HG02852 (cell line): ENCODE measurements at regions not wholly inside any gene's neighbourhood (a gene's known extent, or its start where the extent isn't known, plus 50 kb on each side); places are given as distances from the start of the nearest gene placed in this dataset.
"Not testable (repeated sequence)": the region's sequence is repeated elsewhere in the genome, so short reads cannot be mapped to it uniquely, and the experiment has no call there.

Experiments
- ATAC-seq: cut with Tn5 transposase; IDR thresholded peaks from one replicate; pipeline ENCODE4 v1.9.1; 2021; ENCODE audit warnings: mild to moderate bottlenecking, moderate library complexity; ENCODE audit not compliant: unreplicated experiment

DNA sequence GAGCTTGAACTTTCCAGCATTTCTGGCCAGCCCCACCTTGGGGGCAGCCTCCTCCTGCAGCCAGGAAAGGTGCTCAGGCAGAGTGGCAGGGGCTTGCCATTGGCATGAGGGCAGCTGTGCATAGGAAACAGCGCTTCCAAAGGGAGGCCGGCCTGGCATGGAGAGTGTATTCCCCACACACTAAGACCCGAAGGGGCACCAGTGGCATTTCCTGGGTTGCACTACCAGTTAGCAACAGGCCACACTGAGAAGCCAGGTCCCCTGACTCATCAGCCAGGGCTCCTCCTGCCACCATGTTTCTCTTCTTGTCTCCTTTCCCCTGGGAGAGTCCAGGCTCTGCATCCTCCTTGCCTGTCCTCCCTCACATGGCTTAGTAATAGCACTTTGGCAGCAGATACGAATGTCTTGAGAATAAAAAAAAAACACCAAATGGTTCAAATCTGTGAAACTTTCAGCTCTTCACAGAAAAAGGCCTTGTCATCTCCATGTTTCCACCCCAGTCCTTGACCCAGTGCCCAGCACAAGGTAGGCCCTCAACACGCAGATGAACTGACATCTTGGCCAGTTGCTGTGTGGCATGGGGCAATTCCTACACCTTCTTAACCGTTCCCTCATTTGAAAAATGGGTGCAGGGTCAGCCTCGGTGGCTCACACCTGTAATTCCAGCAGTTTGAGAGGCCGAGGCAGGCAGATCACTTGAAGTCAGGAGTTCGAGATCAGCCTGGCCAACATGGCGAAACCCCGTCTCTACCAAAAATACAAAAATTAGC, 180.4 kb downstream of the SMAD6 start:
- no peak for ATAC-seq

DNA sequence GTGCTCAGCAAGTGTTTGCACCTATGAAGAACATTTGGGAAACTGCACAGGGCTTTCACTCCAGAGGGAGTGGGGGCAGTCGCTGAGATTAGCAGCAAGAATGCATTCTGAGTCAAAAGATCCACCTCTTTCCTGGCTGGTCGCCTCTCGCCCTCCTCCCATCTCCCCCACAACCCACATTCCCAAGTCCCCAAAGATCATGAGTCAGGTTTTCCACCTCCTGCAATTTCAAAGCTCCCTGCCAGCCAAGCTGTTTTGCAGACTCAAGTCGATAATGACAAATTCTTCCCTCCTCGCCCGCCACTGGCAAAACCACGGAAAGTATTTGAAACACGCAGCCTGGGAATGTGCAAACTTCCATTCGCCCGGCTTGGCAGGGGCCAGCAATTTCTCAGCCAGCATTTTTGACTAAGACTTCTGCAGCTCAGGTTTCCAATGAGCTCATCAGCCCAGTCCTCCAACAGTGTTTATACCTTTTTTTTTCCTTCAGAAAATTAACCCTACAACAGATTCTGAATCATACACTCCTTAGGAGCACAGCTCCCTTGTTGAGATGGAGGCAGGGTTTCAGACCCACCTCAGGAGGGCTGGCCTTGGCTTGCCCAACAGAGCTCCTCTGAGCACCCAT, 181.4 kb downstream of the SMAD6 start:
- no peak for ATAC-seq

DNA sequence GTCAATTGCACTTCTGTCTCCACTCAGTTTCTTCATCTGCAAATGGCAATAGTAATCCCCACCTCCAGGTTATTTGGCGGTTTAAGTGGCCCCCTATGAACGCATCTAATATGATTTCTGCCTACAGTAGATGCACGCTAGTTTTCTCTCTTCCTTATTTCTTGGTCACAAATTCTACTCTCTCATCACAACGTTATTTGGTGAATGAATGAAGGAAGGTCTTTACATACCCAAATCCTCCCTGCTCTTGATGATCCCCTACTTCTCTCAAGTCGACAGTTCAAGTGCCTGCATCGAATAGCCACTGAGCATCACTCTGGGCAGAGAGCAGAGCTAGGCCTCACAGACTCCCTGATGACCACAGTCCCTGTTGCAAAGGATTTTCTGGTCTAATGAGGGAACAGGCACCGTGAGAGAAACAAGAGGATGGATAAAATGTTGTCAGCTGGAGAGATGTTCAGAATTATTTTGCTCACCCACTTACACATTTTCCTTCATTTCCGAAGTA, 181.2 kb upstream of the SMAD3 start:
- ATAC-seq, result no peak

DNA sequence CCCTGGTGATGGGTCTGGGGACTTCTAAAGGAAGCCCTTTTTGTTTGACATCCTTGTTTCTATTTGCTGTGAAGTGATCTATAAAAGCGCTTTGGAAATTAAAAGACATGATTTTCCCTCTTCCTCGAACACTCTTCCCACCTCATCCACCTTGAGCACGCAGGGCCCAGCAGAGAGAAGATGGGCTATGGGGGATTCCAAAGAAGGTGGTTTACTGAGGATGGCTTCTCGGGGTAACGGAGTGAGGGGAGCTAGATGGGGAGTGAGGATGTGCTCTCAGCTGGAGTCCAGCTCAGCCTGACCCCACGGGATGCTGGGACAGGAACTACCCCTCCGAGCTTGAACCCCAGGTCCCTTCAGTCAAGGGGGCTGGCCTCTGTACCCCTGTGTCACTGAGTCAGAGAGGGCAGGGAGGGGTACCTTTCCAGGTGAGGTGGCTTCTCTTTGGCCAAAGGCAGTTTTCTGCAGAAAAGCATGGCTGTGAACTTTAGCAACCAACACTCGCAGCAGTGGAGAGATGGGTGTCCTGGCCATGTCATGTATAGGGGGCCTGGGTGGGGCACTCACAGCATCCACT, 180.7 kb upstream of the SMAD3 start:
- ATAC-seq, result no peak

DNA sequence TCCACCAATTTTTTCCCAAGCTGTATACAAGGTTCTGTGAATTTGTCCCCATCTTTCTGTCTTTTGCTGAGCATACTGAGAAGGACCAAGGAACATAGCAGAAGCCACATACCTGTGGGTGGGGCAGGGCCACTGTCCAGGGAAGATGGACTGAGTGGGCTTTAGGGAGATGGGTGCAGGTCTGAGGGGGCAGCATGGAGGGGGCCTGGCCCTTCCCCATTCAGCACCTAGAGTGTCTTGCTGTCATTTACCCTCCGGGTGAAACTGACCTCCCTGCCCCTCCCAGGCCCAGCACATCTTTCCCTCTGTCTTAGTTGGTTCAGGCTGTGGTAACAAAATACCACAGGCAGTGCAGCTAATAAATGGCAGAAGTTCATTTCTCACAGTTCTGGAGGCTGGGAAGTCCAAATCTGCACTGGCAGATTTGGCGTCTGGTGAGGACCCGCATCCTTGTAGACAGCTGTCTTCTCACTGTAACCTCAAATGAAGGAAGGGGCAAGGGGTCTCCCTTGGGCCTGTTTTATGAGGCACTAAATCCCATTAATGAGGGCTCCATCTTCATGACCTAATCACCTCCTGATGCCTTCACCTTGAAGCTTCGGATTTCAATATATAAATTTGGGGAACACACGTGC, 180.0 kb upstream of the SMAD3 start:
- no peak for ATAC-seq

DNA sequence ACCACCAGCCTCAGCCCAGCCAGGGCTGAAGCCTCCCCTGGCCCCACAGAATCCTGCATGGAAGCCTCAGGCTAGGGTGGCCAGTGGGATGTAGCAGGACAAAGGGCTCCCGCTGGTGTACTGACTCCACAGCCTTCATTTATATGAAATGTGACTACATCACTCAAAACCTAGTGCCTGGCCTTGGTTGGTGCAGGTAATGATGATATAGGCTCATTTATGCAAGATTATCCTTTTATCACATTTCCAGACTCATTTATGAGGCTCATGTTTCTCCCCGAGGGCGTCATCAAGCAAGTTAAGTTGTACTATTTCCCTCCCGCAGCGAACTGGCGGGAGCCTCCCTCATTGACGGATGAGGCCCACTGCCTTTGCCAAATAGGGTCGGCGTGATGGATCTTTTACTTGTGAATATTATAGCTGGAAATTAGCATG, 179.1 kb upstream of the SMAD3 start:
- ATAC-seq, result no peak

DNA sequence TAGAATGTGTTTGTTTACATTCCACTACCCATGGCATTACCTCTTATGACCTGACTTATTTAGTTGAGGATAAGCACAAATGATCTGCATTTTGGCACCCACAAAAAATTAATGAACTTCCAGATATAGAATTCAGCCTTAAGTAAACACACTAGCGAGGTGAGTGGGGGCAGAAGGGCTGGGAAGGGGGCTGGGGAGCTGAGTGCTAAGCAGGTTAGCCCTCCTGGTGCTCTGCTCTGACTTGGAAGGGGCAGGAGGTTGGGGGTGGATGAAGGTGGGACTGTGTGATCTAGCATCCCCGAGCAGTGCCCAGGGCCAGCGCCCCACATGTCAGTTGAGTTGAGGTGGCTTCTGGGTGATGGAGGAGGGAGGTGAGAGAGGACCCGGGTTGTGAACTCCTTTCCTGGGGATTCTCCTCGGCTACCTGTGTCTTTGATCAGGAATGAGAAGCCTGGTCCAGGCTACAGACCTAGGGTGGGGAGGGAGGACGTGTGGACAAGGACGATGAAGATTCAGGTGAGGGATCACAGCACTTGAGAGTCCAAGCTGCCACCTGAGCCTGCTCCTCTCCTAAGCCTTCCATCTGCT, 178.6 kb upstream of the SMAD3 start:
- no peak for ATAC-seq

DNA sequence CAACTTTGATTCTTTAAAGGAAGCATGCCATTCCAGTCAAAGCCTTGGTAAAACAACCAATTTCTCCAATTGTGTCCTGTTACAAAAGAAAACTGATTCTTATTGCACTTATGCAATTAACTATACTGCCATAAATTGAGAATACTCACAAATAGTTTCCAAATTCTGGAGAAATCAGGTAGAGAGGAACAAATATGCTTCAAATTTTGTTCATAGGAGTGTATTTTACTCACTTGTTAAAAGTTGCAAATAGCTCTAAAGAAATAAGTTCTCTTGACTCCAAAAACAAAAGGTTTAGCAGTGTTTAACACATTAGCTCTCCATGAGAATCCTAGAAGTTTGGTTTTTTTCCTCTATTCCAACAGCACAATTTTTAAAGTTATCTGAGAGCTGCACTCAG, 176.1 kb upstream of the SMAD3 start:
- ATAC-seq, result not testable (repeated sequence)

DNA sequence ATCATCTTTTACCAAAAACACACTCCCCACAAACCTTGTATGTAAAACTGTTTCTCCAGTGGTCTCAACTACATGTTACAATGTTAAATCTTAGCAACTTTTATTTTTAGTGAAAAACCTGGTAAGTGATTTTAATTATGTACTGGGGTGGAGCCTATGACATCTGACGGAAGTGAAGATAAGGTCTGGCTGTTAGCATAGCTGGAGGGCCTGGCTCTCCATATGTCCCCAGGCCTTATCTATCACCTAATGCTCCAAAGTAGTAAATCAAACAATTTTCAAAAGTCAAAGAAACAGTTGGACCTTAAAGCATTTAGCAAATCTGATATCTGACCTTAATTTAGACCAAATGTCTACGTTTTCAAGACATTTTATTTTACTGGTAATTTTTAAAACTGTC, 173.6 kb upstream of the SMAD3 start:
- ATAC-seq, result no peak

DNA sequence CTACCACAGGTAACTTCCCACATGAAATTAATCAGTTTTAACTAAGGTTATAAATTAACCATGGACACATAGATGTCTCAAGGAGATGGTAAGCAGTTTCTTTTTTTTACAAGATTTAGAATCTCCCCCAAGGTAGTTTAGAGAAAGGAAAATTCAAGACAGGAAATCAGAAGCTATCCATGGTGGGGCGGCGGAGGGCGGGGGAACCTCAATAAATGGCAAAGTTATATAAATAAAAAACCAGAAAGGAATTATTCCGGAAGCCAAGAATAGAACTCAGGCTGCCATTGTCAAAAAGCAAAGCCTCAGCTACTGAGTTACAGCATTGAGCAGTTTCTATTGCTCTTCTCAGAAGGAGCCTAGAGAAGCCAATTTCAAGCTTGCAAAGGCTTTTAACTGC, 172.1 kb upstream of the SMAD3 start:
- ATAC-seq, result no peak

DNA sequence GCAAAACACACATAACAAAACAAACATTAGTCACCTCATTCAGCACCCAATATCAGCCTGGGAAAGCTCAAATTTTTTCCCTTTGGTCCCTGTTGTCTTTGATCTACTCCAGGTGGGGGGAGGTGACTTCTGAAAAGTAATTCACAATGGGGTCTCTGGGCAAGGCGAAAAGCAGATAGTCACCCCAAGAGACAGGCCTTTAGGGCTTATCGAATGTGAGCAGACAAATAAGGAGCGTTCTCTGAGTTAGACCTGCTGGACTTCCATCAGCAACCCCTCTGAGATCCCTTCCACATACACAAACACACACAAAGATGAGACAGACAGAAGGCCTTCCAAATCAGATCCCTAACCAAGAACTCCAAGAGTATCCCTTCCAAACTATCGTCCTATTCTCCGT, 171.0 kb upstream of the SMAD3 start:
- ATAC-seq, result no peak

DNA sequence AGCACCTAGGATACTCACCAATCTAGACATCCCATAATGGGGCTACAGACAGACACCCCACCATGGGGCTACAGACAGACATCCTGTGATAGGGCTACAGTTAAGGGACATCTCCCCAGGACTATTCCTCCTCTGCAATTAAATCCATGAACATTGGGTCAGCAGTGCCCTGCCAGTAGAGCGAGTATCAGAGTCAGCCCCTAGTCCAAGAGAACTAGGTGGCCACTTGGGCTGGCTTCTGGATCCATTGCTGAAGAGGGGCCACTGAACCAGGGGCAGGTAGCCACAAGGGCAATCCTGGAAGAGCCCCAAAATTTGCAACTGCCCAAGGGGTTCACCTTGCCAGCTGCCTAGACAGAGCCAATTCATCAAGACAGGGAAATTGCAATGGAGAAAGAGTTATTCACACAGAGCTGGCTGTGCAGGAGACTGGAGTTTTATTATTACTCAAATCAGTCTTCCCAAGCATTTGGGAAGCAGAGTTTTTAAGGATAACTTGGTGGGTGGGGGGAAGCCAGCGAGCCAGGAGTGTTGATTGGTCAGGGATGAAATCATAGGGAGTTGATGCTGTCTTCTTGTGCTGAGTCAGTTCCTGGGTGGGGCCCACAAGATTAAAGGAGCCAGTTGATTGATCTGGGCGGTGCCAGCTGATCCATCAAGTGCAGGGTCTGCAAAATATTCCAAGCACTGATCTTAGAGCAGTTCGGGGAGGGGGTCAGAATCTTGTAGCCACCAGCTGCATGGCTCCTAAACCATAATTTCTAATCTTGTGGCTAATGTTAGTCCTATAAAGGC, 170.2 kb upstream of the SMAD3 start:
- ATAC-seq, result no peak

DNA sequence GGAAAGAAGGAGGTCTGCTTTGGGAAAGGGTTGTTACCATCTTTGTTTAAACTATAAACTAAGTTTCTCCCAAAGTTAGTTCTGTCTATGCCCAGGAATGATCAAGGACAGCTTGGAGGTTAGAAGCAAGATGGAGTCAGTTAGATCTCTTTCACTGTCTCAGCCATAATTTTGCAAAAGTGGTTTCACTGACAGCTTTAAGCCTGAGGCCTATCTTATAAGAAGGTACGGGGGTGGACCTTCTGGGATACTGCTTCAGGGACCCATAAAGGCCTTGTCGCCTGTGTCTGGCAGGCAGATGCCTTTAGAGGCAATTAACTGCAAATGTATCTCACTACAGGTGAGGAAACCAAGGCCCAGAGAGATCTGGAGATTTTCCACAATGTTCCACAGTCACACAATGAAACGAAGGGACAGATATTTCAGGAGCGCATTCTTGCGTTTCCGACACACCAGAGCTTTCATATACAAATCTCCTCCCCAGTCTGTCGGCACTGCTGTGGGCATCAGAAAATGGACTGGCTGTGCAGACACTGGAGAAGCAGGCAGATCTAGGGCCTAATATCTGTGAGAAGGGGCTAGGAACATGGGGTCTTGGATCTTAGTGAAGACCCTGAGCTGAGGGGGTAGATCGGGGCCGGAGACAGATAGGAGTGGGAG, 169.5 kb upstream of the SMAD3 start:
- ATAC-seq, result no peak

DNA sequence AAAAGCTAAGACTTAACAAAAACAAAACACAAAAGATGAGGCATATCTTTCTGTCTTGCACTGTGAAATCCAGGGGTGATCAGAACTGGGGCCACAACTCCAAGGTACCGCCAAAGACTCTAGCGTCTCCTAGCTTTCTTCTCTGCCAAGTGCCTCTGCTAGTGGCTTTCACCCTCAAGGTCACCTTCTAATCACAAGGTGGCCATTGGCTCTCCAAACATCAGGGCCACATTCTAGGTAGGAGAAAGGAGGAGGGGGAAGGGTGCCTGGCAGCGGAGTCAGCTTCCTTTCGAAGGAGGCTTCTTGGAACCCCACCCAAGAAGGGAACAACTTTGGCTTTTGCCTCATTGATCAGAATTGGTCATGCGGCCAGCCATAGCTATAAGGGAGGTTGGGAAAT, 168.8 kb upstream of the SMAD3 start:
- ATAC-seq, result no peak

DNA sequence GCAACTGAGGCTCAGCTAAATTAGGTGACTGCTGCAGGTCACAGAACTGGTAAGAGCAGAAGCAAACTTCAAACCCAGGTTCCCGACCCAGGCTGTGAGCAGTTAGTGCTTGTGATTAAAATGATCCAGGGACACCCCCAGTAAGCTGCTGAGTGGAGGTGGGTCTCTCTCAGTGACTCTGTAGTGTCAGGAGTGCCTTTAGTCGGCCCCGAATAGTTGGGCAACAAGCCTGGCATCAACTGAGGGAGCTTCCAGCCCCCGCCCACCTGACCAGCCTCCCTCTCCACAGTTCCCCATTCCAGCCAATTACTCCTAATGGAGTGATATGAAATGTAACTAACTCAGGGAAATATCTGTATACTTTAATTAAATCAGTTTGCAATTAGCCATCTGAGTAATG, 168.0 kb upstream of the SMAD3 start:
- no peak for ATAC-seq

DNA sequence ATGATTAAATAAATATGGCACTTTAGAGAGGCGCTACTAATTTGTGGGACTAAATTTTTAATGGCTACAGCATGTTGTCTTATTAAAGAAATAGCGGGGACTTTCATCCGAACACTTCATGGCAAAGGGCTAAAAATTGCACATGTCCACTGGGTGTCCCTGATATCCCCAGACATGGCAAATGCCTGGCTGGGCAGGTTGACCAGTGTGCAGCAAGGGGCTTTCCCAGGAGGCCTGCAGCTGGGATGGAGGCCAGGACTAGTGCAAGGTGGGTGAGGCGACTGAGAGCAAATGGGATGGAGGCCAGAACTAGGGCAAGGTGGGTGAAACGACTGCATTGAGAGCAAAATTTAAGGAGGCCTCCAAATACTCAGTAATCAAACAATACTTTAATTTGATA, 167.4 kb upstream of the SMAD3 start:
- ATAC-seq, result no peak

DNA sequence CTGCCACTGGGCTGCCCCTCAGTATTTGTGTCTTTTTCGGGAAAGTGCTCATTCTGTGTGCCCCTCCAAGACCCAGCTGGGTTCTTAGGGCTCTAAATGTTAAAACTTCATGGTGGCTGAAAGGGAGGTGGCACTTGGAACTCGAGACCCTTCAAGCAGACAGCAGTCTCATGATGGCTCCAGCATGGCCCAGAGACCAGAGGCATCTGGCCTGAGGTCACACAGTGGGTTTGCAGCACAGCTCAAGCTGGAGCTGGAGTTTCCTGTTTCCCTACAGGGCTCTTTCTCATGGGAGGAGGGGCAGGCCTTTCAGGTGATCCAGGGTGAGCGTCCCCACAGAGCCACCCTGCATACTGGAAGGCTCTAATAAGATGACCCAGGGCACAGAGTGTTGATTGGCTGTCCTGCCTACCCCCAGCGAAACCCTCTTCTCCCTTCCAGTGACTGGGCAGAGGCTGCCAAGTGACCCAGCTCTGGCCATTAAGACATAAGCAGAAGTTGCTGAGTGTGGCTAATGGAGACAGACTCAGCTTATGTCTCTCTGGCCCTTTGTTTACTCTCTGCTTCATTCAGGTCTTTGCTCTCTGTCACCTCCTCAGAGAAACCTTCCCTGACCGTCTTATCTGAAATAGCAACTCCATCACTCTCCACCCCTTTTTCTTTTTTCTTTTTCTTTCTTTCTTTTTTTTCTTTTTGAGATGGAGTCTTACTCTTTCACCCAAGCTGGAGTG, 166.6 kb upstream of the SMAD3 start:
- ATAC-seq, result no peak

DNA sequence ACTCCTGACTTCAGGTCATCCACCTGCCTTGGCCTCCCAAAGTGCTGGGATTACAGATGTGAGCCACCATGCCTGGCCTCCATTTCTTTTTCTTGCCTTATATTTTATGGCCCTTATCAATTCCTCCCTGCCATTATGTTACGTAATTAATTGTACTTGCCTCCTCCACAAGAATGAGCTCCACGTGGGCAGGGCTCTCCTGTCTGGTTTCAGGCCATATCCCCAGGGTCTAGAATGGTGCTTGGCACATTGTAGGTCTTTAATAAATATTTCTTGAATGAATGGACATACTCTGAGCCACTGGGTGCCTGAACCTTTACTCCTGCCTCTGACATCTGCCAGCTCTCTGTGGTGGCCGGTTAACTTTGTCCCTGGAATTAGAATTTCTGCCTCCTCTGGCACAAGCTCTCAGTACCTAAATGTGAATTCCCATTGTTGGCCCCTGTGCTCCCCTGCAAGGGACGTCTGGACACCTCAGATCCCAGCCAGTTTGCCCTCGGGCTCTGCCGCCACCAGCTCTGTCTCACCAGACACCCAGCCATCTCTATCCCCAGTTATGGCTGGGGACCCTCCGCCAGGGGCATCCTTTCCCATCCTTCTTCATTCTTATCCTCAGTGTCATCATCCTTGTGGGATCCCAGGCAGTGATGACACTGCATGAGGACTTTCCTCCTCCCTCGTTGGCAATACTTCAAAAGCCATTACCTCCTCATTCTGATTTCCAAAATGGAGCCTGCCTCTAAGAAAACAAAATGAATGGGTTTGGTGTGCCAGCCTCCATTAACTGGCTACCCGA, 165.6 kb upstream of the SMAD3 start:
- no peak for ATAC-seq
